NCI-H2029 (cell line): ENCODE measurements at regions not wholly inside any gene's neighbourhood (a gene's known extent, or its start where the extent isn't known, plus 50 kb on each side); places are given as distances from the start of the nearest gene placed in this dataset.
"Not testable (repeated sequence)": the region's sequence is repeated elsewhere in the genome, so short reads cannot be mapped to it uniquely, and the experiment has no call there.

Experiments
- DNase-seq: peaks from one replicate; lab custom pipeline; 2025; lab: John Stamatoyannopoulos, UW

- not testable (repeated sequence) for DNase-seq
These were observed 278.3 kb downstream of the PCDH17 start for GRCh38 chr13:57909833-57910232.

DNA sequence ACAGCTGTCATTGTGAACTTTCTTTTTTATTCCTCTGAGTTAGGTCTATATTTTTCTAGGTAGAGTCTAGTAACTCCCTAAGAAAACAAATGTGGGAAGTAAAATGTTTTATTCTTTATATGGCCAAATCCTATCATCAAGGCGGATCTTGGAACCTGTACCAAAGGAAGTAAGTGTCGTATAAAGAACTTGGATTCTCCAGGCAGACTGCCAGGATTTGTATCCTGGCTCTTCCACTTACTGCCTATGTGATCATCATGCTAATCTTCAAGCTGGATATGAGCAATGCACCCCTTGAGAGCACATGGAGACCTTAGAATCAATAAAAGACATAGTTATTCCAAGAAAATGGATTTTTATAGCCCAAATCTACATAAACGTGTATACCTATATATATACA is 286.5 kb downstream of the PCDH17 start:
- DNase-seq = no peak

DNA sequence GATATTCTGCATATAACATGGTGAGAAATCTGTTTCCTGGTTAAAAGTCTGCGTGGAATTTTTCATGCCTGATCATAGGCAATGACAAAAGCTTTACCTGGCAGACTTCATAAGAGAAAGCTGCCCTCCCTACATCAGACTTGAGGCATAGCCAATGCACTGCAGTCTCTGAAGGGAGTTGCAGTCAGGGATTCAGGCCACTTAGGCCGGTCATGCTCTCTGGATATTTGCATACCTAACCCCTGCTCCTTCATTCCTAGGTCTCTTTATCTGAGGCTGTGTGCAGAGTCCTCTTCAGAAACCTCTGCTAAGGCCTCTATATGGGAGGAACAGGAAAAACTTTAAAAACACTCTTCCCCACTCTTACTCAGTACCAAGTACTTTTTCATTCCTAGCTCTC is 287.4 kb downstream of the PCDH17 start:
- no peak for DNase-seq

DNA sequence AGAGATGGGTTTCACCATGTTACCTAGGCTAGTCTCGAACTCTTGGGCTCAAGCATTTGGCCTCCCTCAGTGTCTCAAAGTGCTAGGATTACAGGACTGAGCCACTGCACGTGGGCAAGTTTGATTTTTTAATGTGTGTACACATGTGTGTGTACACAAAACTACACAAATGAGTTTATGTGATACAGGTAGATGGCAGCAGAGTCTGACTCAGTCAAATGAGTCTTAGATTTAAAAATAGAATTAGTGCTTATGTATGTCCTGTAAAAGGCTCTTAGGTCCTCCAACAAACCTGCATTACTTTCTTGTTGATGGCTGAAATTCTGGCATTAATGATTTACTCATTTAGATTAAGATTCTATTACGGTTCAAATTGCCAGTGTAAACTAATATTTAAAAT is 293.7 kb downstream of the PCDH17 start:
- no peak for DNase-seq

GRCh38 chr13:57925751-57926150 is 294.2 kb downstream of the PCDH17 start:
- DNase-seq = no peak

DNA sequence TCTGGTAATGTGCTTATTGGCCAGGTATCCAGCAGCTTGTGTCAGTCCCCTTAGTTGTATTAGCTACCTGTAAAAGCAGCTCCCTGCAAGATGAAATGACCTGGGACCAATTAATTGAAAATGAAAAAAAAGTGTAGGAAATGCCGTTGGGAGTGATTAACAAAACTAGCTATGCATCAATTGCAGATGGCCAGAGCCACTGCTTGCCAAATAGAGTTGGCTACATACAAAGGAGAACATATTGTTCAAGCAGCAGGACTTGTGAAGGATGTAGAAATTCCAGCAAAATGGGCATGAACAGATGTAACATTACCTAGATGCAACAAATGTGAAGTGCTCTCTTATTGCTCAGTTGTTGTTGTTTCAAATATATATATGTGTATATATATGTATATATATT is 300.5 kb downstream of the PCDH17 start:
- no peak for DNase-seq

DNA sequence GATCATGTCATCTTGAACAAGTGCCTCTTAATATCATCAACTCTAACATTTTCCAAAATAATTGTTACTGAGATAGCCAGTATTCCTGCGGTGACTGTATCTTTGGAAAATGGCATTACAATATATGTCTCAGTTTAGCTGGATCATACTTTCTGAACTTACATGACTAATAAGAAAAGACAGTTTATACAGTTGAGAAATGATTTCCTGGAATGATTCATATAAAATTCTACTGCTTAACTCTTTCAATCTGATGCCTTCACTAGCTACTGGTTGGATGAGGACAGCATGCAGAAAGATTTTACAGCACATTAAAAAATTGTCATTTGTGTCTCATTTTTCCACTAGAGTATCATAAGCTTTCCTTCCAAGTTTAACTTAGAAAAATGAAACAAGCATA is 302.1 kb downstream of the PCDH17 start:
- no peak for DNase-seq

- no peak for DNase-seq
These were observed 304.4 kb downstream of the PCDH17 start for GRCh38 chr13:57935965-57936364.

DNA sequence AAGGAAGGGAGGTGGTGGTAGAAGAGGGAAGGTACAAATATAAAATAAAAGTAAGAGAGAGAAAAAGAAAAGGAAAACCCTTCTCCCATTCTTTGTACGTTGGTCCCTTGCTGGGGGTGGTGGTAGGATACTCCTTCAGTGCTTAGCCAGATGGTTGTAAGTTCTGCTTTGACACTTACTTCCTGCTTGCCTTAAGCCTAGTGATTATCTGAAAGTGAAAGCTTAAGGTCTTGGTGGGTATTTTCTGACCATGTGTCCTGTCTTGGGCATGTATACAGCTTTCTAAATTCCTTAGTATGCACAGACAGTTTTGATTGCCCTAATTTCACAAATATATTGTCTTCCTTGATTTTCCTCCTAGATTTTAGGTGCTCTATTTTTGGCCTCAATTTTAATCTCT is 314.8 kb downstream of the PCDH17 start:
- DNase-seq = no peak

- DNase-seq = no peak
These were observed 317.3 kb downstream of the PCDH17 start for GRCh38 chr13:57948884-57949283.

DNA sequence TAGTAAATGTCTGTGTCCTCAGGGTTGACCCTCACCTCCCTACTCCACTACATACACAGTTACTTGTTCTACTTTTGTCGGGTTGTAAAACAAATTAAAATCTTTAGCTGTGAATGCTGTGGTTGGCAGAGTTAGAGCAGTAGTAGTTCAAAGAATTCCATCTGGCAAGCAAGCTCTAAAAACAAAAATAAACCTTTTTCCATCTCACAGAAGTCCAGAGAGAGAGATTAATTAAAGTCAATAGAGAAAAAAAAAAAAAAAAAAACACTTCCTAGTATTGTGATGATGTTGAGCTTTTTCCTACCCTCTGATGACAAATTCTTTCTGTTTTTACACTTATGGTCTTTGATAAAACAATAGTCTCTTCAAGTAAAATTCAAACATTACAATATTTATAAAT is 338.4 kb downstream of the PCDH17 start:
- no peak for DNase-seq

DNA sequence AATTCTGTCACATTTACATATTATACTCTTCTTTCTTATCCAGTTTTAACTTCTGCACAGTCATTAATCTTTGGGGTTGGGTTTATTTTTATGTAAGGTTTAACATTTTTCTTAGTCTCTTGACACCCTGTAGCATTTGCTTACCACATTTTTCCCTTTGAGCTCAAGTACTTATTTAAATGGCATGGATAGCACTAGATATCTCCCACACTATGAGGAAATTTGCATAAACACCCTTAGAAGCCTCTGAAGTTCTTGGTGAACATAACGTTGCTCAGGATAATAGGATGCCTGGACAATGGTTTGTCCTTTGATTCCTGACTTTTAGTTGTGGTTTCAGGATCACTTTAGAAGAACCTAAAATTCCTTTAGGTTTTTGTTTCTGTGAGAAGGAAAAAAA is 338.9 kb downstream of the PCDH17 start:
- no peak for DNase-seq

DNA sequence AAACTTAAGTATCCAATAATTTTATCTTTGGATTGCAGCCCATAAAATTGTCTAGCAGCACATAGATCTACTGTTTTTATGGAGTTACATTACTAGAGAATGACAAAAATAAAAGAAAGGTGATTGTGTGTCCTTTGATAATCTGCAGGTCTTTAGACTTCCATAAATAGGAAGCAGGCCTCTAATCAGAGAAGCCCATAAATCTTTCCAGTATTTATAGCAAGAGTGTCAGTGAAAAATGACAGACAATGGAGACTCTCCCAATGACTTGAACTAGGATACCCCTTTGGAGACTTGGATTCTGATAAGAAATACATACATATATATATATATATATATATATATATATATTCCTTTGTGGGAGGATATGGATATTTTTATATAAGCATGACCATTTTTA is 351.2 kb downstream of the PCDH17 start:
- no peak for DNase-seq

DNA sequence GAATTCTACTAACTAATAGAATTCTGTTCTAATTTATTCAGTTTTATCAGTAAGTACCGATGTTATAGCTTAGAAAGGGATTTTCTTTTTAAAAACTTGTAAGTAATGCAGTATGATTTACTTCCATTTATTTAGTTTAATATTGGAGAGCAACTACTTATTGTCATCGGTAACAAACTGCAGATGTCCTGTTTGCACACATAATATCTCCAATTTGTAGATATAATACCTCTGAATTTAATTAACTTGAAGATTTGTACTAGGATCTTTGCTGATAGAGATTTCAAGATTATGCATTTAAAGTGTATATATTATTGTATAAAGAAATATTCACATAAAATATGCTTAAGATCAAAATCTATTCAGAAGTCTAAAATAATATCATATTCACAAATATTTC is 356.7 kb downstream of the PCDH17 start:
- DNase-seq = no peak

DNA sequence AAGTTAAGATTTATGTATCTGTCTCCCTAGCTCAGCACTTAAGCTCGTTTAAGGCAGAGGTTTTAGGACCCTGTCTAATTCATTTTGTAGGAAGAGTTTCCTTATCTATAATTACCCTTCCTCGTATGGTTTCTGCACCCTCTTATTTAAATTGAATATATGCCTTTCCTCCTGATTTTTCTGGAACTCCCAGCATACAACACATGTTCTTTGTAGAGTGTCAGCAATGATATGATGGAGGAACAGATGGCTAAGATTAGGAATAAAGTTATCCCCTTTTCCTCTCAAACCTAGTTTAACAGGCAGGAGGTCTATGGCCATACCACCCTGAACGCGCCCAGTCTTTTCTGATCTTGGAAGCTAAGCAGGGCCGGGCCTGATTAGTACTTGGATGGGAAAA is 359.5 kb downstream of the PCDH17 start:
- no peak for DNase-seq

DNA sequence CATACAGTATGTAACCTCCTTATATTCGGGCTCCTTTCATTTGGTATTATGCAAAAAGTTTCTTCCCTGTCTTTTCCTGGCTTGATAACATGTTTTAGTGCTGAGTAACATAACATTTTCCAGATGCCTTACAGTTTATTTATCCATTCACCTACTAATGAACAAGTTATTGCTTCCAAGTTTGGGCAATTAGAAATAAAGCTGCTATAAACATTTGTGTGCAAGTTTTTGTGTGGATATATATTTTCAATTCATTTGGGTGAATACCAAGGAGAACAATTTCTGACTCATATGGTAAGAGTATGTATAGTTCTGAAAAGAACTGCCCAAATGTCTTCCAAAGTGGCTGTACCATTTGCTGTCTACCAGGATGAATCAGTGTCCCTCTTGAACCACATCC is 360.9 kb downstream of the PCDH17 start:
- DNase-seq = no peak

- no peak for DNase-seq
These were observed 365.2 kb downstream of the PCDH17 start for GRCh38 chr13:57996717-57997116.

GRCh38 chr13:58004751-58005150 is 373.2 kb downstream of the PCDH17 start:
- DNase-seq = no peak

DNA sequence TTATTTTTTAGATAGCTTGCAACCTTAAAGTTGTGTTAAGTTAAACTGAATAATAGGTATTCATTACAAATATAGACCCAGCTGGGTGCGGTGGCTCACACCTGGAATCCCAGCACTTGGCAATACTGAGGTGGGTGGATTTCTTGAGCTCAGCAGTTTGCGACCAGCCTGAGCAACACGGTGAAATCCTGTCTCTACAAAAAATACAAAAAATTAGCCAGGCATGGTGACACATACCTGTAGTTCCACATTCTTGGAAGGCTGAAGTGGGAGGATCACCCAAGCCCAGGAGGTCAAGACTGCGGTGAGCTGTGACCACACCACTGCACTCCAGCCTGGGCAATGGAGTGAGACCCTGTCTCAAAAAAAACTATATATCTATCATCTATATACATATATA is 386.5 kb downstream of the PCDH17 start:
- no peak for DNase-seq

- DNase-seq = no peak
These were observed 387.3 kb downstream of the PCDH17 start for GRCh38 chr13:58018865-58019264.

- DNase-seq = no peak
These were observed 392.6 kb downstream of the PCDH17 start for GRCh38 chr13:58024103-58024502.

DNA sequence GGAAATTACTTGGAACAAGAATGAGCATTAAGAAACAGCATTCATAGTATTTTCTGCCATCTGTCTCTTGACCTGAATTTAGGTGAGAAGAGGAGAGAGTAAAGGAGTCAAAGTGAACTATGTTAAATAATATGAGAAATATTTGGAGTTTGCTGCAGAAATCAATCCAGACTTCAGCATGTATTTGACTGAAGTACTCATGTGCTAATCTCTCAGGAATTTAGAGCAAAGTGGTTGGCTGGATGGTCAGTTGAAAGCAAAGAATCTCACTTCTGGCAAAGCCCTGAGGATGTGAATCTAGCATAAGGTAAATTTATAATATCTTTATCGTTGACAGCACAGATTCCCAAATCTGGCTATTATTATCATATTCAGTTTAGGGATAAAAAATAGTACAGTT is 394.3 kb downstream of the PCDH17 start:
- DNase-seq = no peak

DNA sequence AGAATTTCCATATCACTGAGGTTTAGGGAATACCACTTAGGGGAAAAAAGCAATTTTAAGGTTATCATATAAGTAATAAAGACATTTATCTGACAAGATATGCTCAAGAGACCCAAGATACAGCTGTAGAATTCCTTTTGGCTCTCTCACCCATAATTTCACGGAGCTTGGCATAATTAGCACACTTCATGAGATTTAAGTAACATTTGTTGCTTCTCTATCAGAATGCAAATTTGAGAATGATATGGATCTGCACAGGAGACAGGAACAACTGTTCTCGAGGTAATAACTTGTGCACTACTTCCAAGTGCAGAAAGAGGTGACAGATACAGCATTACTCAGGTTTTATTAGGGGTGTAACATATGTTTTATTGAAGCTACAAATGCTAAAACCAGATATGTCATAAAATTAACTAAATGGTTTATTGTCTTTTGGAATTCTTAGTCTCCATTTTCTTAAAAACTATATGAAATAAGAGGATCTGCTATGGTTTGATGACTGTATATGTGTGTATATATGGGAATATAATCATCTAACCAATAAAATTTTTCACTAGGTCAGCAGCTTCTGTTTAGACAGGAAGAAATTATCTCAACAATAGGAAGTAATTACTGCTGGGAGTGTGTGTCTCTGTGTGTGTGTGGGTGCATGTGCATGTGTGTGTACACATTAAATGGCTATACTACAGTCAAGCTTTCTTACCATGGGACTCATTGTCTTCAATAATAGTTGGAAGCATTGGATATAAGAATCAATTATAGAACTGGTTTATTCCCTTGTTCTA is 401.3 kb downstream of the PCDH17 start:
- DNase-seq = no peak

DNA sequence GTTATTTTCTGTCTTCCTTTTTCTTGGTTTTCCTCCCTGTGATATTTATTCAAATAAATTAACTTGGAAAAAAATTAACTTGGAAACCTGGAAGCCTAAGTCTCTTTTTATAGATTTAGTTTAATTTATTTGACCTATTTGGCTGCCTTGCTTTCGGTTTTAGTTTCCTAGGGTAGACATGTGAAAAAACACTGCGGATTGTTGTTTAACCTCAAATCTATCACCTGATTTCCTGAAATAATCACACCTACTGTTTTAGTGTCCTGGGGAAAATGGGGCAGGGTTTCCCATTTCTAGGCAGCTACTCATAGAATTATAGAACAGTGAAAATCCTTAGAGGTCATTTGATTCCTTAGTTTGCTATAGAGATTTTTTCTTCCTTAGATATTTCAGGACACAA is 412.4 kb downstream of the PCDH17 start:
- DNase-seq = no peak
